Tibial artery (tissue), 4 donors: ENCODE measurements at regions not wholly inside any gene's neighbourhood (a gene's known extent, or its start where the extent isn't known, plus 50 kb on each side); places are given as distances from the start of the nearest gene placed in this dataset.

Experiments
- DNase-seq, 2 donors: peaks; one replicate each; pipeline ENCODE4 v3.0.0-alpha.2; 2019
- H3K27ac ChIP-seq, 2 donors: fragments of 200-600 bp; sonication (generic) in 1 of 2; 1 replicate in 1 of 2; 2 replicates in 1 of 2; pipeline ENCODE4 v1.5.1; 2018 to 2019; ENCODE audit warnings: mild to moderate bottlenecking in 1 of 2
- H3K27me3 ChIP-seq, 2 donors: fragments of 200-600 bp; sonication (generic) in 1 of 2; one replicate each; pipeline versions ENCODE4 v1.5.1 to v1.6.0; 2016 to 2019
- H3K36me3 ChIP-seq, 3 donors: fragments of 200-600 bp; sonication (generic) in 2 of 3; one replicate each; pipeline ENCODE4 v1.5.1; 2016 to 2019; ENCODE audit warnings: mild to moderate bottlenecking in 2 of 3
- H3K4me1 ChIP-seq, 4 donors: fragments of 200-600 bp; sonication (generic) in 2 of 4; 1 replicate in 3 of 4; 2 replicates in 1 of 4; pipeline ENCODE4 v1.5.1; 2016 to 2019
- H3K4me3 ChIP-seq, 2 donors: fragments of 200-600 bp; sonication (generic) in 1 of 2; 1 replicate in 1 of 2; 2 replicates in 1 of 2; pipeline ENCODE4 v1.5.1; 2018 to 2019; ENCODE audit warnings: mild to moderate bottlenecking in 2 of 2
- H3K9me3 ChIP-seq, 3 donors: fragments of 200-600 bp; sonication (generic) in 1 of 3; one replicate each; pipeline ENCODE4 v1.5.1; 2016 to 2019
- intact Hi-C: fragments of 100-400 bp; cut with DNase I; formaldehyde crosslinking; loops from one replicate; pipeline ENCODE4 v1.15.0; 2023; ENCODE audit warnings: low total_unique reads
- TF ChIP-seq, protein P1 (sequence below), 2 experiments: fragments of 200-600 bp in 1 of 2; fragments of 450-650 bp in 1 of 2; IDR thresholded peaks; one replicate each; pipeline ENCODE4 v1.5.1; 2017 to 2019; ENCODE audit warnings: antibody characterized with exemption in 2 of 2, mild to moderate bottlenecking in 1 of 2, moderate library complexity in 1 of 2

DNA sequence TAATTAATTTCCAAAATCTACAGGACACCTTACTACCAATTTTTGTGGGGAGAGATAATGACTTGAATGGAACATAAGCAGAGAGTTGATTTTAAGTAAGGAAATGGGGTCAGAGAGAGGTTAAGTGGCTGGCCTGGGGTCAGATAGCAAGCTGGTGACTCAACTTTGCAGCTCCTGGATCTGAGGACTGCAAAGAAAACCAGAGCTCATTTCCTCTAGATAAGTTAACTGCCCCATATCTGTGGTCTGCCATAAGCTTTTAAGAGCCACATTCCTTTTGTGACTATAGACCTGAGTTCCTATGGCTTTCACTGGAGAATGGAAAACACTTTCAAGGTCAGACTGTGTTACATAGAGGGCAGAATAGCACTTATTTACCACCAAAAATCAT, 201.2 kb upstream of the PRICKLE1 start:
- no peak for DNase-seq
- Histone ChIP-seq H3K27me3 (no peaks in the 10 kb centered on the region), H3K4me1 (no peaks in the 10 kb centered on the region), H3K4me3 (no peak overlapping the region), H3K36me3 (no peaks in the 10 kb centered on the region), H3K9me3 (no peaks in the 10 kb centered on the region), H3K27ac (no peak overlapping the region)
- TF ChIP-seq, protein P1, sequence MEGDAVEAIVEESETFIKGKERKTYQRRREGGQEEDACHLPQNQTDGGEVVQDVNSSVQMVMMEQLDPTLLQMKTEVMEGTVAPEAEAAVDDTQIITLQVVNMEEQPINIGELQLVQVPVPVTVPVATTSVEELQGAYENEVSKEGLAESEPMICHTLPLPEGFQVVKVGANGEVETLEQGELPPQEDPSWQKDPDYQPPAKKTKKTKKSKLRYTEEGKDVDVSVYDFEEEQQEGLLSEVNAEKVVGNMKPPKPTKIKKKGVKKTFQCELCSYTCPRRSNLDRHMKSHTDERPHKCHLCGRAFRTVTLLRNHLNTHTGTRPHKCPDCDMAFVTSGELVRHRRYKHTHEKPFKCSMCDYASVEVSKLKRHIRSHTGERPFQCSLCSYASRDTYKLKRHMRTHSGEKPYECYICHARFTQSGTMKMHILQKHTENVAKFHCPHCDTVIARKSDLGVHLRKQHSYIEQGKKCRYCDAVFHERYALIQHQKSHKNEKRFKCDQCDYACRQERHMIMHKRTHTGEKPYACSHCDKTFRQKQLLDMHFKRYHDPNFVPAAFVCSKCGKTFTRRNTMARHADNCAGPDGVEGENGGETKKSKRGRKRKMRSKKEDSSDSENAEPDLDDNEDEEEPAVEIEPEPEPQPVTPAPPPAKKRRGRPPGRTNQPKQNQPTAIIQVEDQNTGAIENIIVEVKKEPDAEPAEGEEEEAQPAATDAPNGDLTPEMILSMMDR (IDR thresholded peaks at IDR 0.05), result no peak
- intact Hi-C loops, result no loop called here

DNA sequence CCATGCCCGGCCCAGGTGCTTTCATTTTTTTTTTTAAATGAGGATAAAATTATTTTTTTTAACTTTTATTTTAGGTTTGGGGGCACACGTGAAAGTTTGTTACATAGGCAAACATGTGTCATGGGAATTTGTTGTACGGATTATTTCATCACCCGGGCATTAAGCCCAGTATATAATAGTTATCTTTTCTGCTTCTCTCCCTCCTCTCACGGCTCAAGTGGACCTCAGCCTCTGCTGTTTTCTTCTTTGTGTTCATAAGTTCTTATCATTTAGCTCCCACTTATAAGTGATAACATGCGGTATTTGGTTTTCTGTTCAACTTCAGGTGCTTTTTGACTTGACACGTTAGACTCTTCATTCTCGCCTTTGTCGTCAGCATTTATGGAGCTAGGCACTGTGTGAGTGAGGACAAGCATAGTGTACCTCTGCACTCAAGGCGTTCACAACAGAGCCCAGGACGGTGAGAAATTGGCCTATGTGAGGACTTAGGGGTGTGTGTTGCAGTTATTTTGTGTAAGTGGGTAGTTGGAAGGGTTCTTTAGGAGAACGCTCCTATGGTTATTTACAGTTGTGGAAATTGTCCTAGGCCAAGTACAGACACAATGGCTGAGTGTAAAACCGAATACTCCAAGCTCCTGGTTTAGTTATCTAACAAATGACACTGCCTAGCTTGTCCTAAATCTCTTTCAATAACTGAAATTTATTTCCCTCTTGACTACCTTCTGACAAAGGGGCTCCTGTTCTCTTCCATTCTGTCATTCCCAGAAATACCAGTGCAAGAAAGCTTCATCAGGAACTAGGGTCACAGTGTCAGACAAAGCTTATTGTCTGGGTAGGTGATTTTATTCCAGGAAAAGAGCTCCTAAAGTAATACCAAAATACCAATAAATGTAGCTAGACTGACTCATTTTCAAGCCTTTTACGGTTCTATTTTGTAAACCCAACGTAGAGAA, 200.5 kb upstream of the PRICKLE1 start:
- intact Hi-C loops, result no loop called here

DNA sequence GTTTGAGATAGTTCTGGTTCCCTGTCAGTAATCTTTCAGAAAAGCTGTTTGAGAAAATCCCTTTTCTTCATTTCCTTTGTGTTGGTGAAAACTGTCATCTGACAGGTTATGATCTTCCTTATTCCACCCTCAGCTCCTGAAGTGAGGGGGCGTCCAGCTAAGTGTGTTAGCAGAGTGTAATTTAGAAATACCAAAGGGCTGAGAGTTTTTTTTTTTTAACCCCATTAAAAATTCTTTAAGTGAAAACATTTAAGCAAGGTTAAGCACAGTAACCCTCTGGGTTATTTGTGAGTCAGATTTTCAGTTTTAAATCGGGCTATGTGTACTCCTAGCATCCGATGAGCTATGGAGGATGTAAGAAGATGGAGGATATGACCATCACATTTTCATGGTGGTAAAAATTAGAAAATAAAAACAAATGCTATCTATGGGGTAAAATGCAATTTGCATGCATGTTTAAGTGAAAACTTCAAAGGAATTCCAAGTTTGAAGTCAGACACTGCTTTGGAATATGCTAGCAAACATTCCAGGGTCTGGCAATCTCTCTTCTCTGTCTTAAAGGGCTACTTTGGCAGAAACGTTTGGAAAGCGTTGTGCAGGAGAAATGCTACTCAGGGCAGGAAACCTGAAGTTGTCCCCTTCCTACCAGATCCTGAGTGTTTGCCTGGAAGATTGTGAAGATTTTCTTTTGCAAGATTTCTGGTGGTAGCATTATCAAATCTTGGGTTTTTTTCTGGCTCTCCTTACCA, 197.0 kb upstream of the PRICKLE1 start:
- intact Hi-C loops, result no loop called here
- DNase-seq, result no peak
- Histone ChIP-seq H3K27me3 (no peaks in the 10 kb centered on the region), H3K9me3 (no peaks in the 10 kb centered on the region), H3K36me3 (no peaks in the 10 kb centered on the region), H3K27ac (no peak overlapping the region), H3K4me1 (no peaks in the 10 kb centered on the region), H3K4me3 (no peak overlapping the region)
- TF ChIP-seq, protein P1 (IDR thresholded peaks at IDR 0.05), result no peak

More for the DNA sequence above, 200.5 kb upstream of the PRICKLE1 start:
- TF ChIP-seq, protein P1 (IDR thresholded peaks at IDR 0.05), result no peak
- Histone ChIP-seq H3K36me3 (no peaks in the 10 kb centered on the region), H3K9me3 (no peaks in the 10 kb centered on the region), H3K4me3 (no peak overlapping the region), H3K4me1 (no peaks in the 10 kb centered on the region), H3K27ac (no peak overlapping the region), H3K27me3 (no peaks in the 10 kb centered on the region)
- no peak for DNase-seq

DNA sequence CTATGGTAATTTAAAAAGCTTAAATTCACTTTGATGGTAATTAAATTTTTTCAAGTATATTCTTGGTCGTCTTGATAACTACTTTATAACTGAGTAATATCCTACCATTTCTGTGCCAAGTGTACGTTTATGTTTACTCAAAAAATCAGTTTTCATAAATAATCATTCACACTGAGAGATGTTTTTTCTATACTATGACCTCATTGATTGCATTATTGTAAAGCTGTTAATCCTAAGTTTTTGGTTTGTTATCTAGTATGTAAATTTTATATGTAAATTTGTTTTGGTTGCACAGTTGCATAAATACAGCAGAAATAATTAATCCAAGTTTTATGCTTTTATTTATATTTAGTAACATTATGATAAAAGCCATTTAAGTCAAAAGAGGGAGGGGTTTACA, 196.4 kb upstream of the PRICKLE1 start:
- Histone ChIP-seq H3K4me1 (no peaks in the 10 kb centered on the region), H3K27me3 (no peaks in the 10 kb centered on the region), H3K9me3 (no peaks in the 10 kb centered on the region), H3K27ac (no peak overlapping the region), H3K36me3 (no peaks in the 10 kb centered on the region), H3K4me3 (no peak overlapping the region)
- no peak for DNase-seq
- TF ChIP-seq, protein P1 (IDR thresholded peaks at IDR 0.05), result no peak
- intact Hi-C loops, result no loop called here

DNA sequence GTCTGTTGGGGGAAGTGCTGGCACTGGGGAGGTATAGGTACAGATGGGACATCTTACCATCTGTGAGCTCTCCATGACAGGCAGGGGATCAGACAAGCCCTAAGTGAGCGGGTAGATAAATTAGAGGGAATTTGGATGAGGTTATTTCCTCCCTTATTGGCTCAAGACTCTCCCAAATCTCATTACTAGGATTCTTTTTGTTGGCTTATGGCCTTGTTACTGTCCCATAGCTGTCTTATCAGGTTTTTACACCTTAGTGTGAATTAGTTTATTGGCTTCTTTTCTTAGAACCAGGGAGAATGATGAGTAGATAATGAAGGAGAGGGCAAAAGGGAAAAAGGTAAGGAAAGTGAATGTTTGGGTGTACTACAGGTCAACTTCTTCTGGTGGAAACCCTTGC, 191.1 kb upstream of the PRICKLE1 start:
- intact Hi-C loops, result no loop called here
- Histone ChIP-seq H3K4me3 (no peak overlapping the region), H3K27me3 (no peaks in the 10 kb centered on the region), H3K4me1 (peaks cover 0 to 4% (median 0%) of the 10 kb centered on the region in 4 donors), H3K9me3 (no peaks in the 10 kb centered on the region), H3K36me3 (no peaks in the 10 kb centered on the region), H3K27ac (no peak overlapping the region)
- TF ChIP-seq, protein P1 (IDR thresholded peaks at IDR 0.05), result no peak
- DNase-seq, result no peak
